Peyer's patch (tissue), 4 donors: ENCODE measurements at regions not wholly inside any gene's neighbourhood (a gene's known extent, or its start where the extent isn't known, plus 50 kb on each side); places are given as distances from the start of the nearest gene placed in this dataset.

Experiments used
- DNase-seq, 3 donors: peaks; one replicate each; pipeline ENCODE4 v3.0.0-alpha.2; 2017 to 2019
- H3K27ac ChIP-seq, 4 donors: fragments of 200-600 bp; sonication (generic); one replicate each; pipeline ENCODE4 v1.5.1; 2016 to 2019
- H3K27me3 ChIP-seq, 2 donors: fragments of 200-600 bp; sonication (generic); one replicate each; pipeline ENCODE4 v1.5.1; 2019
- H3K36me3 ChIP-seq, 3 donors: fragments of 200-600 bp; sonication (generic); one replicate each; pipeline ENCODE4 v1.5.1; 2016 to 2019
- H3K4me1 ChIP-seq, 4 donors: fragments of 200-600 bp; sonication (generic); one replicate each; pipeline ENCODE4 v1.5.1; 2016 to 2019
- H3K4me3 ChIP-seq, 4 donors: fragments of 200-600 bp; sonication (generic); 1 replicate in 3 of 4; 2 replicates in 1 of 4; pipeline ENCODE4 v1.5.1; 2016 to 2019; ENCODE audit warnings: mild to moderate bottlenecking in 1 of 4
- H3K9me3 ChIP-seq, 4 donors: fragments of 200-600 bp; sonication (generic); one replicate each; pipeline ENCODE4 v1.5.1; 2016 to 2019; ENCODE audit warnings: mild to moderate bottlenecking in 1 of 4
- POLR2A ChIP-seq, 2 donors: fragments of 450-650 bp; IDR thresholded peaks; one replicate each; pipeline ENCODE4 v1.5.1; 2017; ENCODE audit warnings: antibody characterized with exemption in 2 of 2, mild to moderate bottlenecking in 2 of 2, moderate library complexity in 2 of 2
- TF ChIP-seq, protein P1 (sequence below), 6 experiments: fragments of 450-650 bp in 4 of 6; fragments of 200-600 bp in 2 of 6; sonication (generic) in 1 of 6; IDR thresholded peaks; one replicate each; pipeline ENCODE4 v1.5.1; 2017 to 2019; ENCODE audit warnings: antibody characterized with exemption in 6 of 6, mild to moderate bottlenecking in 3 of 6, moderate library complexity in 1 of 6

DNA sequence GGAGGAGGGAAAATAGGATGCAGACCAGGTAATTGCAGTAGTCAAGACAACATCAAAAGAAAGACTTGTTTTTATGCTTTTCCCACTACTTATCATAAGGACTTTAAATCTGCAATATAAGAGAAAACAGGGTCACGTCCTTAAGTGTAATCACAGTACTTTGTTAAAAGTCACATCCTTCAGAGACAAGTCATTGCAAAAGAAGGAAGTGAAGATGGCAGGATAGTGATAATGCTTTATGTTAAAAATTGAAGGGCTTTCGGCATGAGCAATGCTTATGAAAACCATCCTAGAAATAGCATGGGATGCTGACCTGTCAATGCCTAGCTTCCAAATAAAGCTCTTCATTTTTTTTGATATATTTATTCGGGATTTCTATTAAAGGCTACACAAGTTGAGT, 110.2 kb upstream of the TENM3 start:
- TF ChIP-seq, protein P1, sequence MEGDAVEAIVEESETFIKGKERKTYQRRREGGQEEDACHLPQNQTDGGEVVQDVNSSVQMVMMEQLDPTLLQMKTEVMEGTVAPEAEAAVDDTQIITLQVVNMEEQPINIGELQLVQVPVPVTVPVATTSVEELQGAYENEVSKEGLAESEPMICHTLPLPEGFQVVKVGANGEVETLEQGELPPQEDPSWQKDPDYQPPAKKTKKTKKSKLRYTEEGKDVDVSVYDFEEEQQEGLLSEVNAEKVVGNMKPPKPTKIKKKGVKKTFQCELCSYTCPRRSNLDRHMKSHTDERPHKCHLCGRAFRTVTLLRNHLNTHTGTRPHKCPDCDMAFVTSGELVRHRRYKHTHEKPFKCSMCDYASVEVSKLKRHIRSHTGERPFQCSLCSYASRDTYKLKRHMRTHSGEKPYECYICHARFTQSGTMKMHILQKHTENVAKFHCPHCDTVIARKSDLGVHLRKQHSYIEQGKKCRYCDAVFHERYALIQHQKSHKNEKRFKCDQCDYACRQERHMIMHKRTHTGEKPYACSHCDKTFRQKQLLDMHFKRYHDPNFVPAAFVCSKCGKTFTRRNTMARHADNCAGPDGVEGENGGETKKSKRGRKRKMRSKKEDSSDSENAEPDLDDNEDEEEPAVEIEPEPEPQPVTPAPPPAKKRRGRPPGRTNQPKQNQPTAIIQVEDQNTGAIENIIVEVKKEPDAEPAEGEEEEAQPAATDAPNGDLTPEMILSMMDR (IDR thresholded peaks at IDR 0.05), result no peak
- Histone ChIP-seq H3K4me1 (no peaks in the 10 kb centered on the region), H3K4me3 (no peak overlapping the region), H3K9me3 (no peaks in the 10 kb centered on the region), H3K27ac (no peak overlapping the region), H3K36me3 (no peaks in the 10 kb centered on the region), H3K27me3 (no peaks in the 10 kb centered on the region)
- no peak for DNase-seq

DNA sequence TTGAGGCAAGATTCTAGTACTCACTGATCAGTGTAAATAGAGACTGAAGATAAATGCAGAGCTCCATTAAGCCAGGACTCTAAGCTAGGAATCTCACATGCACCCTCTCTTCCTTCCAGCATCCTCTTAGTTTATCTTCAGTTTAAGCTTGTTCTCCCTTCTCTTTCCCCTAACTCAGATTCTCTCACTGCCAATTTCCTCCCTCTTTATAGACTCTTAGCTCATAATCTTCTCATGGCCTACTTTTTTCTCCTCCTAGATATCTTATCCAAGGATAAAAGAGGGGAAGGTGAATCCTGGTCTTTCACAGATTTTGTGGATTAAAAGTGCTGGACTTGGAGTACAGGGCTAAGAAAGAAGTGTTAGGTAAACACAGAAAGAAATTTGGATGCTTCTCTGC, 108.9 kb upstream of the TENM3 start:
- TF ChIP-seq, protein P1 (IDR thresholded peaks at IDR 0.05), result no peak
- TF ChIP-seq POLR2A (IDR thresholded peaks at IDR 0.05), result no peak
- no peaks in the 10 kb centered on the region for H3K27me3 ChIP-seq
- no peaks in the 10 kb centered on the region for H3K4me1 ChIP-seq
- H3K36me3 ChIP-seq, result no peaks in the 10 kb centered on the region
- no peak overlapping the region for H3K27ac ChIP-seq
- no peaks in the 10 kb centered on the region for H3K9me3 ChIP-seq
- DNase-seq, result no peak
- H3K4me3 ChIP-seq, result no peak overlapping the region

- Histone ChIP-seq H3K9me3 (no peaks in the 10 kb centered on the region), H3K4me1 (no peaks in the 10 kb centered on the region), H3K27me3 (no peaks in the 10 kb centered on the region), H3K4me3 (no peak overlapping the region), H3K27ac (no peak overlapping the region), H3K36me3 (no peaks in the 10 kb centered on the region)
- TF ChIP-seq, protein P1 (IDR thresholded peaks at IDR 0.05), result no peak
- no peak for TF ChIP-seq POLR2A (IDR thresholded peaks at IDR 0.05)
- no peak for DNase-seq
Measured at GRCh38 chr4:182136201-182136600, 107.0 kb upstream of the TENM3 start.

DNA sequence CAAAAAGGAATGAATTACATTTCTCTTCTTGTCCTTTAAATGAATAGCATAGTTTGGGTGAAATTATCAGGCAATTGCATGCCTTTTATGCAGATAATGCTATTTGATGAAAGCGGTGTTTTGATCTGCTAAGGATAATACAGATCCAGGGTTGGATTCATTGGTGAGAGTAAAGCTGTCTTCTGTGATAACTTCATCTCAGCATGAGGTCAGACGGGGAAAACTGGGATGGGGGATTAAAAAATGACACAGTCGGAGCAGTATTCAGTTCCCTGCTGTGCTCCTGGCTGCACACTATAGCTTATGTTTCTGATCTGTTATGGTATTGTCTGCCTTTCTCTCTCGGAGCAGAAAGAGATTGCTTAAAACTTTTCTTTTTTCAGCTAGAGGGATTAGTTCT, 105.9 kb upstream of the TENM3 start:
- peaks cover 0 to 2% (median 0%) of the 10 kb centered on the region in 4 donors for H3K4me1 ChIP-seq
- TF ChIP-seq POLR2A (IDR thresholded peaks at IDR 0.05), result no peak
- TF ChIP-seq, protein P1 (IDR thresholded peaks at IDR 0.05), result no peak
- no peak overlapping the region for H3K27ac ChIP-seq
- DNase-seq, result no peak
- H3K36me3 ChIP-seq, result no peaks in the 10 kb centered on the region
- H3K27me3 ChIP-seq, result no peaks in the 10 kb centered on the region
- H3K4me3 ChIP-seq, result no peak overlapping the region
- no peaks in the 10 kb centered on the region for H3K9me3 ChIP-seq

GRCh38 chr4:182139491-182139890, 103.7 kb upstream of the TENM3 start:
- TF ChIP-seq, protein P1 (IDR thresholded peaks at IDR 0.05), result no peak
- no peak for TF ChIP-seq POLR2A (IDR thresholded peaks at IDR 0.05)
- no peak for DNase-seq
- H3K36me3 ChIP-seq, result no peaks in the 10 kb centered on the region
- no peaks in the 10 kb centered on the region for H3K9me3 ChIP-seq
- peak overlapping the region in 2 of 4 donors; percentile 32 to 34 for H3K4me3 ChIP-seq
- peaks cover 0 to 21% (median 0%) of the 10 kb centered on the region in 4 donors for H3K4me1 ChIP-seq
- H3K27ac ChIP-seq, result no peak overlapping the region
- peaks cover 0 to 8% of the 10 kb centered on the region in 2 donors for H3K27me3 ChIP-seq

- Histone ChIP-seq H3K27me3 (peaks cover 0 to 8% of the 10 kb centered on the region in 2 donors), H3K9me3 (no peaks in the 10 kb centered on the region), H3K4me1 (peaks cover 0 to 25% (median 0%) of the 10 kb centered on the region in 4 donors), H3K27ac (no peak overlapping the region), H3K36me3 (no peaks in the 10 kb centered on the region), H3K4me3 (no peak overlapping the region)
- no peak for TF ChIP-seq POLR2A (IDR thresholded peaks at IDR 0.05)
- TF ChIP-seq, protein P1 (IDR thresholded peaks at IDR 0.05), result no peak
- no peak for DNase-seq
Measured at GRCh38 chr4:182140547-182140946, 102.7 kb upstream of the TENM3 start.
